ENCODE measurements at regions not wholly inside any gene's neighbourhood (a gene's known extent, or its start where the extent isn't known, plus 50 kb on each side); places are given as distances from the start of the nearest gene placed in this dataset.

- H3K4me3 ChIP-seq (ENCODE audit: low read depth, low read length, poor library complexity, severe bottlenecking), result no peak overlapping the region
- BruUV-seq (replicated peaks), result no TSS peak
- no peaks in the 10 kb centered on the region for H3K36me3 ChIP-seq (ENCODE audit: insufficient read depth, low read length)
- H3K79me2 ChIP-seq (ENCODE audit: insufficient read depth, low read depth, low read length), result no peaks in the 10 kb centered on the region
- intact Hi-C loops (cut with micrococcal nuclease; ENCODE audit: unreplicated experiment), result no loop called here
- no peaks in the 10 kb centered on the region for H3K4me1 ChIP-seq (ENCODE audit: insufficient read depth, low read length, poor library complexity, severe bottlenecking)
- DNase-seq (ENCODE audit: low spot score), result no peak
- no peaks in the 10 kb centered on the region for H4K20me1 ChIP-seq (ENCODE audit: insufficient read depth, low read length)
- no peak overlapping the region for H3K27ac ChIP-seq (ENCODE audit: low read depth, low read length, poor library complexity, severe bottlenecking)
- TF ChIP-seq EZH2phosphoT487 (IDR thresholded peaks at IDR 0.05; ENCODE audit: borderline replicate concordance, low read depth, low read length) (no peak), CTCF (conservative IDR thresholded peaks at IDR 0.05; ENCODE audit: low read length) (no peak)
- H3K9me3 ChIP-seq (ENCODE audit: low read length), result no peaks in the 10 kb centered on the region
- no peak overlapping the region for H3K4me2 ChIP-seq (ENCODE audit: low read length)
- H3K9me2 ChIP-seq (ENCODE audit: insufficient read depth, low read length), result no peaks in the 10 kb centered on the region
- H2AFZ ChIP-seq (ENCODE audit: low read length), result no peak overlapping the region
- POLR2A ChIA-PET, result no interaction called here
- CTCF ChIA-PET (ENCODE audit: unreplicated experiment), result no interaction called here
Observed at GRCh38 chr5:8550921-8551320, 682.0 kb downstream of the MTRR start.

GRCh38 chr5:8553364-8553763 is 684.4 kb downstream of the MTRR start:
- H3K4me1 ChIP-seq (ENCODE audit: insufficient read depth, low read length, poor library complexity, severe bottlenecking), result no peaks in the 10 kb centered on the region
- H3K9me3 ChIP-seq (ENCODE audit: low read length), result no peaks in the 10 kb centered on the region
- no peaks in the 10 kb centered on the region for H3K9me2 ChIP-seq (ENCODE audit: insufficient read depth, low read length)
- no peak for DNase-seq (ENCODE audit: low spot score)
- no peaks in the 10 kb centered on the region for H3K79me2 ChIP-seq (ENCODE audit: insufficient read depth, low read depth, low read length)
- no peak overlapping the region for H3K4me2 ChIP-seq (ENCODE audit: low read length)
- no TSS peak for BruUV-seq (replicated peaks)
- TF ChIP-seq CTCF (conservative IDR thresholded peaks at IDR 0.05; ENCODE audit: low read length) (no peak), EZH2phosphoT487 (IDR thresholded peaks at IDR 0.05; ENCODE audit: borderline replicate concordance, low read depth, low read length) (no peak)
- ChIA-PET POLR2A (interaction anchor here (1.1 kb wide), 1 partner anchor 125 kb away, joined by 5 read pairs; no protein-coding TSS in a partner anchor), CTCF (ENCODE audit: unreplicated experiment) (no interaction called here)
- H3K27ac ChIP-seq (ENCODE audit: low read depth, low read length, poor library complexity, severe bottlenecking), result no peak overlapping the region
- H4K20me1 ChIP-seq (ENCODE audit: insufficient read depth, low read length), result no peaks in the 10 kb centered on the region
- no peak overlapping the region for H3K4me3 ChIP-seq (ENCODE audit: low read depth, low read length, poor library complexity, severe bottlenecking)
- H3K36me3 ChIP-seq (ENCODE audit: insufficient read depth, low read length), result no peaks in the 10 kb centered on the region
- H2AFZ ChIP-seq (ENCODE audit: low read length), result no peak overlapping the region
- intact Hi-C loops (cut with micrococcal nuclease; ENCODE audit: unreplicated experiment), result no loop called here

- no peak overlapping the region for H3K4me3 ChIP-seq (ENCODE audit: low read depth, low read length, poor library complexity, severe bottlenecking)
- no peaks in the 10 kb centered on the region for H3K36me3 ChIP-seq (ENCODE audit: insufficient read depth, low read length)
- POLR2A ChIA-PET, result interaction anchor here (0.6 kb wide), 1 partner anchor 33 kb away, joined by 3 read pairs; no protein-coding TSS in a partner anchor
- no peaks in the 10 kb centered on the region for H3K4me1 ChIP-seq (ENCODE audit: insufficient read depth, low read length, poor library complexity, severe bottlenecking)
- no peak for TF ChIP-seq EZH2phosphoT487 (IDR thresholded peaks at IDR 0.05; ENCODE audit: borderline replicate concordance, low read depth, low read length)
- TF ChIP-seq CTCF (conservative IDR thresholded peaks at IDR 0.05; ENCODE audit: low read length), result no peak
- no peak for DNase-seq (ENCODE audit: low spot score)
- H3K4me2 ChIP-seq (ENCODE audit: low read length), result no peak overlapping the region
- H3K9me3 ChIP-seq (ENCODE audit: low read length), result no peaks in the 10 kb centered on the region
- intact Hi-C loops (cut with micrococcal nuclease; ENCODE audit: unreplicated experiment), result no loop called here
- no peak overlapping the region for H3K27ac ChIP-seq (ENCODE audit: low read depth, low read length, poor library complexity, severe bottlenecking)
- no peaks in the 10 kb centered on the region for H4K20me1 ChIP-seq (ENCODE audit: insufficient read depth, low read length)
- H2AFZ ChIP-seq (ENCODE audit: low read length), result no peak overlapping the region
- no peaks in the 10 kb centered on the region for H3K79me2 ChIP-seq (ENCODE audit: insufficient read depth, low read depth, low read length)
- CTCF ChIA-PET (ENCODE audit: unreplicated experiment), result no interaction called here
- BruUV-seq (replicated peaks), result no TSS peak
- no peaks in the 10 kb centered on the region for H3K9me2 ChIP-seq (ENCODE audit: insufficient read depth, low read length)
Observed at GRCh38 chr5:8557728-8558127, 688.8 kb downstream of the MTRR start.
